Tibial nerve (tissue), 3 donors: ENCODE measurements at regions not wholly inside any gene's neighbourhood (a gene's known extent, or its start where the extent isn't known, plus 50 kb on each side); places are given as distances from the start of the nearest gene placed in this dataset.

Experiments used
- POLR2A ChIP-seq, 2 donors: fragments of 450-650 bp; IDR thresholded peaks; one replicate each; pipeline ENCODE4 v1.6.1; 2017; ENCODE audit warnings: antibody characterized with exemption in 2 of 2, mild to moderate bottlenecking in 2 of 2, moderate library complexity in 2 of 2
- TF ChIP-seq, protein P1 (sequence below), 5 experiments: fragments of 200-600 bp in 3 of 5; fragments of 450-650 bp in 2 of 5; sonication (generic) in 3 of 5; IDR thresholded peaks; one replicate each; pipeline ENCODE4 v1.5.1; 2016 to 2019; ENCODE audit warnings: antibody characterized with exemption in 5 of 5, mild to moderate bottlenecking in 3 of 5, moderate library complexity in 2 of 5

DNA sequence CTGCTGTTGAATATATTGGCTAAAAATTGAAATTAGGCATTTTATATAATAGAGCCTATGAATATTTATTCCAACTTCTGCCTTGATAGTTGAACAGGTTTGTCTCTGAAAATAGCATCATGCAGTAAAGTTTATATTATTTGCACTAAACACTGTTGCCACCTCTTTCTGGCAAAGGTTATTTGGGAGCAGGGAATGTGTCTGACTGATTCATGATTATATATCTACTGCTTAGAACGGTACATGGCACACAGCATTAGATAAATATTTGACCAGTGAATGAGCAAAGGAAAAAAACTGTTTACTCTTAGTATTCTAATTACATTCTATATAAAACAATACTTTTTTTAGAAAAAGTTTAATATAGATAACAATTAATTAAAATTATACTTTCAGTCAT lies 123.1 kb upstream of the MGAT4C start:
- TF ChIP-seq, protein P1, sequence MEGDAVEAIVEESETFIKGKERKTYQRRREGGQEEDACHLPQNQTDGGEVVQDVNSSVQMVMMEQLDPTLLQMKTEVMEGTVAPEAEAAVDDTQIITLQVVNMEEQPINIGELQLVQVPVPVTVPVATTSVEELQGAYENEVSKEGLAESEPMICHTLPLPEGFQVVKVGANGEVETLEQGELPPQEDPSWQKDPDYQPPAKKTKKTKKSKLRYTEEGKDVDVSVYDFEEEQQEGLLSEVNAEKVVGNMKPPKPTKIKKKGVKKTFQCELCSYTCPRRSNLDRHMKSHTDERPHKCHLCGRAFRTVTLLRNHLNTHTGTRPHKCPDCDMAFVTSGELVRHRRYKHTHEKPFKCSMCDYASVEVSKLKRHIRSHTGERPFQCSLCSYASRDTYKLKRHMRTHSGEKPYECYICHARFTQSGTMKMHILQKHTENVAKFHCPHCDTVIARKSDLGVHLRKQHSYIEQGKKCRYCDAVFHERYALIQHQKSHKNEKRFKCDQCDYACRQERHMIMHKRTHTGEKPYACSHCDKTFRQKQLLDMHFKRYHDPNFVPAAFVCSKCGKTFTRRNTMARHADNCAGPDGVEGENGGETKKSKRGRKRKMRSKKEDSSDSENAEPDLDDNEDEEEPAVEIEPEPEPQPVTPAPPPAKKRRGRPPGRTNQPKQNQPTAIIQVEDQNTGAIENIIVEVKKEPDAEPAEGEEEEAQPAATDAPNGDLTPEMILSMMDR (IDR thresholded peaks at IDR 0.05) = no peak
- TF ChIP-seq POLR2A (IDR thresholded peaks at IDR 0.05) = no peak
